GM23338 (cell line): ENCODE measurements at regions not wholly inside any gene's neighbourhood (a gene's known extent, or its start where the extent isn't known, plus 50 kb on each side); places are given as distances from the start of the nearest gene placed in this dataset.

Experiments used
- ATAC-seq: fragments of 200-7000 bp; cut with Tn5 transposase; 3 replicates; pipeline ENCODE4 v1.9.1; 2020
- DNase-seq: peaks from one replicate; pipeline ENCODE4 v3.0.0-alpha.2; 2015; ENCODE audit warnings: low spot score
- H2AFZ ChIP-seq: fragments of 200-600 bp; sonication (generic); 2 replicates; pipeline ENCODE4 v1.8.0; 2016; ENCODE audit warnings: antibody characterized with exemption, mild to moderate bottlenecking, moderate library complexity
- H3F3A ChIP-seq: fragments of 200-600 bp; sonication (generic); replicated peaks from 2 replicates; pipeline ENCODE4 v1.8.0; 2017; ENCODE audit warnings: antibody characterized with exemption, mixed run types, low read depth
- H3K27ac ChIP-seq: fragments of 200-600 bp; sonication (generic); 2 replicates; pipeline ENCODE4 v1.6.1; 2016; ENCODE audit warnings: low read depth
- H3K27me3 ChIP-seq: fragments of 200-600 bp; sonication (generic); 2 replicates; pipeline ENCODE4 v1.8.0; 2016; ENCODE audit warnings: mild to moderate bottlenecking, mixed run types, moderate library complexity; ENCODE audit not compliant: insufficient read depth
- H3K36me3 ChIP-seq: fragments of 200-600 bp; sonication (generic); 2 replicates; pipeline ENCODE4 v1.8.0; 2016; ENCODE audit warnings: mild to moderate bottlenecking; ENCODE audit not compliant: insufficient read depth
- H3K4me1 ChIP-seq: fragments of 200-600 bp; sonication (generic); 2 replicates; pipeline ENCODE4 v1.8.0; 2016; ENCODE audit warnings: mild to moderate bottlenecking, moderate library complexity; ENCODE audit not compliant: insufficient read depth
- H3K4me2 ChIP-seq: fragments of 200-600 bp; sonication (generic); 2 replicates; pipeline ENCODE4 v1.7.1; 2017; ENCODE audit warnings: mixed run types
- H3K4me3 ChIP-seq: fragments of 200-600 bp; sonication (generic); 2 replicates; pipeline ENCODE4 v1.6.1; 2016; ENCODE audit warnings: mixed run types
- H3K79me2 ChIP-seq: fragments of 200-600 bp; sonication (generic); replicated peaks from 2 replicates; pipeline ENCODE4 v1.8.0; 2017; ENCODE audit warnings: mild to moderate bottlenecking; ENCODE audit not compliant: insufficient read depth
- H3K9me2 ChIP-seq: fragments of 200-600 bp; sonication (generic); 2 replicates; pipeline ENCODE4 v1.8.0; 2017; ENCODE audit not compliant: insufficient read depth
- H4K20me1 ChIP-seq: fragments of 200-600 bp; sonication (generic); replicated peaks from 2 replicates; pipeline ENCODE4 v1.8.0; 2017; ENCODE audit warnings: mild to moderate bottlenecking; ENCODE audit not compliant: insufficient read depth
- H3K27ac Mint-ChIP-seq: 2 replicates; pipeline ENCODE4 v1.8.0; 2020; ENCODE audit warnings: inconsistent platforms, mild to moderate bottlenecking, moderate library complexity, mixed read lengths
- H3K27me3 Mint-ChIP-seq: 3 replicates; pipeline ENCODE4 v1.8.0; 2022; ENCODE audit warnings: low read depth, mild to moderate bottlenecking, moderate library complexity, mixed read lengths, inconsistent platforms; ENCODE audit not compliant: insufficient read depth, poor library complexity
- H3K36me3 Mint-ChIP-seq: 3 replicates; pipeline ENCODE4 v1.8.0; 2021; ENCODE audit warnings: low read depth, mild to moderate bottlenecking, inconsistent platforms, moderate library complexity, mixed read lengths
- H3K4me1 Mint-ChIP-seq: 3 replicates; pipeline ENCODE4 v1.8.0; 2020; ENCODE audit warnings: mild to moderate bottlenecking, inconsistent platforms, mixed read lengths
- H3K4me3 Mint-ChIP-seq: 3 replicates; pipeline ENCODE4 v1.8.0; 2021; ENCODE audit warnings: moderate library complexity, mild to moderate bottlenecking, inconsistent platforms, mixed read lengths
- H3K9me3 Mint-ChIP-seq: 3 replicates; pipeline ENCODE4 v1.8.0; 2020; ENCODE audit warnings: moderate library complexity, mild to moderate bottlenecking, inconsistent platforms, mixed read lengths
- CREB1 ChIP-seq: fragments of 250-450 bp; sonication (Bioruptor Pico); IDR thresholded peaks from 2 replicates; pipeline ENCODE4 v1.5.0; 2020; ENCODE audit warnings: low read depth, mild to moderate bottlenecking, moderate library complexity
- EZH2 ChIP-seq: fragments of 200-600 bp; sonication (generic); IDR thresholded peaks from one replicate; pipeline ENCODE4 v1.8.0; 2017; ENCODE audit warnings: antibody characterized with exemption, mild to moderate bottlenecking, low read depth; ENCODE audit not compliant: unreplicated experiment
- EZH2phosphoT487 ChIP-seq: fragments of 200-600 bp; sonication (generic); IDR thresholded peaks from one replicate; pipeline ENCODE4 v1.8.1; 2018; ENCODE audit warnings: antibody characterized with exemption; ENCODE audit not compliant: unreplicated experiment
- JUNB ChIP-seq: IDR thresholded peaks from one replicate; pipeline ENCODE4 v1.6.1; 2016; ENCODE audit warnings: antibody characterized with exemption; ENCODE audit not compliant: unreplicated experiment
- NANOG ChIP-seq: IDR thresholded peaks from 2 replicates; pipeline ENCODE4 v1.6.1; 2016; ENCODE audit warnings: antibody characterized with exemption, borderline replicate concordance
- POLR2AphosphoS5 ChIP-seq: IDR thresholded peaks from 2 replicates; pipeline ENCODE4 v1.6.1; 2016; ENCODE audit warnings: antibody characterized with exemption, low read depth
- STAT1 ChIP-seq: IDR thresholded peaks from one replicate; pipeline ENCODE4 v1.6.1; 2016; ENCODE audit warnings: antibody characterized with exemption; ENCODE audit not compliant: unreplicated experiment
- ZNF114 ChIP-seq: fragments of 250-450 bp; sonication (Bioruptor Pico); IDR thresholded peaks from 2 replicates; pipeline ENCODE4 v1.5.0; 2020; ENCODE audit warnings: mild to moderate bottlenecking, moderate library complexity
- ZNF331 ChIP-seq: fragments of 250-450 bp; sonication (Bioruptor Pico); IDR thresholded peaks from 2 replicates; pipeline ENCODE4 v1.5.0; 2020; ENCODE audit warnings: low read depth, mild to moderate bottlenecking, moderate library complexity
- TF ChIP-seq, protein P1 (sequence below): IDR thresholded peaks from 2 replicates; pipeline ENCODE4 v1.6.1; 2016; ENCODE audit warnings: antibody characterized with exemption
- TF ChIP-seq, protein P2 (sequence below): fragments of 250-450 bp; sonication (Bioruptor Pico); IDR thresholded peaks from 2 replicates; pipeline ENCODE4 v1.5.0; 2020; ENCODE audit warnings: mild to moderate bottlenecking, moderate library complexity
- TF ChIP-seq, protein P3 (sequence below): IDR thresholded peaks from one replicate; pipeline ENCODE4 v1.6.1; 2018; ENCODE audit warnings: antibody characterized with exemption; ENCODE audit not compliant: unreplicated experiment

DNA sequence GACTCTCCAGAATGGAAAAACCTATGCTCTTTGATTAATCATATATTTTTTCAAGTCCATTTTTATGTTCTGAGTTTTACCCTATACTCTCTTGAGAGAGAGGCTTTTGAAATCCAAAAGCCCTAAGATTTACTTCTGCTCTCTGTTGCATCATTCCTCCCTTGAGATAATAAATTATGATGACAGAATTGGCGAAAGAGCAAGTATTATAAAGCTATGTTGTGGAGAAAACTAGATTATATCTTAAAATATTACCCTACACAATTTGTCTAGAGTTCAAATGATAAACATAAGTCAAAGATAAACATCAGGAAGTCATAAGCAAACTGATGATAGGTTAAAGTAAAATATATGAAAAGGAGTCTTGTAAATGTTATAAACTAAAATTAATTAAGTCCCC, 293.4 kb upstream of the MME start:
- H3K27ac Mint-ChIP-seq: no peak overlapping the region

More for the DNA sequence above, 293.4 kb upstream of the MME start:
- Mint-ChIP-seq H3K4me1 (peaks cover 5% of the 10 kb centered on the region), H3K4me3 (no peak overlapping the region), H3K27me3 (no peaks in the 10 kb centered on the region), H3K9me3 (no peaks in the 10 kb centered on the region; the same call in 2 of the 3 replicates), H3K36me3 (no peaks in the 10 kb centered on the region)
- H3K36me3 ChIP-seq: no peaks in the 10 kb centered on the region
- no peaks in the 10 kb centered on the region for H3K9me2 ChIP-seq
- no peak overlapping the region for H3K27ac ChIP-seq
- H3K4me3 ChIP-seq: no peak overlapping the region
- TF ChIP-seq ZNF114 (CRISPR knock-in tag) (no peak), NANOG (no peak), STAT1 (no peak), CREB1 (CRISPR knock-in tag) (no peak), POLR2AphosphoS5 (no peak), EZH2 (no peak), ZNF331 (CRISPR knock-in tag) (no peak), JUNB (no peak), EZH2phosphoT487 (no peak)
- TF ChIP-seq, protein P1, sequence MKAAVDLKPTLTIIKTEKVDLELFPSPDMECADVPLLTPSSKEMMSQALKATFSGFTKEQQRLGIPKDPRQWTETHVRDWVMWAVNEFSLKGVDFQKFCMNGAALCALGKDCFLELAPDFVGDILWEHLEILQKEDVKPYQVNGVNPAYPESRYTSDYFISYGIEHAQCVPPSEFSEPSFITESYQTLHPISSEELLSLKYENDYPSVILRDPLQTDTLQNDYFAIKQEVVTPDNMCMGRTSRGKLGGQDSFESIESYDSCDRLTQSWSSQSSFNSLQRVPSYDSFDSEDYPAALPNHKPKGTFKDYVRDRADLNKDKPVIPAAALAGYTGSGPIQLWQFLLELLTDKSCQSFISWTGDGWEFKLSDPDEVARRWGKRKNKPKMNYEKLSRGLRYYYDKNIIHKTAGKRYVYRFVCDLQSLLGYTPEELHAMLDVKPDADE: no peak
- TF ChIP-seq, protein P2, sequence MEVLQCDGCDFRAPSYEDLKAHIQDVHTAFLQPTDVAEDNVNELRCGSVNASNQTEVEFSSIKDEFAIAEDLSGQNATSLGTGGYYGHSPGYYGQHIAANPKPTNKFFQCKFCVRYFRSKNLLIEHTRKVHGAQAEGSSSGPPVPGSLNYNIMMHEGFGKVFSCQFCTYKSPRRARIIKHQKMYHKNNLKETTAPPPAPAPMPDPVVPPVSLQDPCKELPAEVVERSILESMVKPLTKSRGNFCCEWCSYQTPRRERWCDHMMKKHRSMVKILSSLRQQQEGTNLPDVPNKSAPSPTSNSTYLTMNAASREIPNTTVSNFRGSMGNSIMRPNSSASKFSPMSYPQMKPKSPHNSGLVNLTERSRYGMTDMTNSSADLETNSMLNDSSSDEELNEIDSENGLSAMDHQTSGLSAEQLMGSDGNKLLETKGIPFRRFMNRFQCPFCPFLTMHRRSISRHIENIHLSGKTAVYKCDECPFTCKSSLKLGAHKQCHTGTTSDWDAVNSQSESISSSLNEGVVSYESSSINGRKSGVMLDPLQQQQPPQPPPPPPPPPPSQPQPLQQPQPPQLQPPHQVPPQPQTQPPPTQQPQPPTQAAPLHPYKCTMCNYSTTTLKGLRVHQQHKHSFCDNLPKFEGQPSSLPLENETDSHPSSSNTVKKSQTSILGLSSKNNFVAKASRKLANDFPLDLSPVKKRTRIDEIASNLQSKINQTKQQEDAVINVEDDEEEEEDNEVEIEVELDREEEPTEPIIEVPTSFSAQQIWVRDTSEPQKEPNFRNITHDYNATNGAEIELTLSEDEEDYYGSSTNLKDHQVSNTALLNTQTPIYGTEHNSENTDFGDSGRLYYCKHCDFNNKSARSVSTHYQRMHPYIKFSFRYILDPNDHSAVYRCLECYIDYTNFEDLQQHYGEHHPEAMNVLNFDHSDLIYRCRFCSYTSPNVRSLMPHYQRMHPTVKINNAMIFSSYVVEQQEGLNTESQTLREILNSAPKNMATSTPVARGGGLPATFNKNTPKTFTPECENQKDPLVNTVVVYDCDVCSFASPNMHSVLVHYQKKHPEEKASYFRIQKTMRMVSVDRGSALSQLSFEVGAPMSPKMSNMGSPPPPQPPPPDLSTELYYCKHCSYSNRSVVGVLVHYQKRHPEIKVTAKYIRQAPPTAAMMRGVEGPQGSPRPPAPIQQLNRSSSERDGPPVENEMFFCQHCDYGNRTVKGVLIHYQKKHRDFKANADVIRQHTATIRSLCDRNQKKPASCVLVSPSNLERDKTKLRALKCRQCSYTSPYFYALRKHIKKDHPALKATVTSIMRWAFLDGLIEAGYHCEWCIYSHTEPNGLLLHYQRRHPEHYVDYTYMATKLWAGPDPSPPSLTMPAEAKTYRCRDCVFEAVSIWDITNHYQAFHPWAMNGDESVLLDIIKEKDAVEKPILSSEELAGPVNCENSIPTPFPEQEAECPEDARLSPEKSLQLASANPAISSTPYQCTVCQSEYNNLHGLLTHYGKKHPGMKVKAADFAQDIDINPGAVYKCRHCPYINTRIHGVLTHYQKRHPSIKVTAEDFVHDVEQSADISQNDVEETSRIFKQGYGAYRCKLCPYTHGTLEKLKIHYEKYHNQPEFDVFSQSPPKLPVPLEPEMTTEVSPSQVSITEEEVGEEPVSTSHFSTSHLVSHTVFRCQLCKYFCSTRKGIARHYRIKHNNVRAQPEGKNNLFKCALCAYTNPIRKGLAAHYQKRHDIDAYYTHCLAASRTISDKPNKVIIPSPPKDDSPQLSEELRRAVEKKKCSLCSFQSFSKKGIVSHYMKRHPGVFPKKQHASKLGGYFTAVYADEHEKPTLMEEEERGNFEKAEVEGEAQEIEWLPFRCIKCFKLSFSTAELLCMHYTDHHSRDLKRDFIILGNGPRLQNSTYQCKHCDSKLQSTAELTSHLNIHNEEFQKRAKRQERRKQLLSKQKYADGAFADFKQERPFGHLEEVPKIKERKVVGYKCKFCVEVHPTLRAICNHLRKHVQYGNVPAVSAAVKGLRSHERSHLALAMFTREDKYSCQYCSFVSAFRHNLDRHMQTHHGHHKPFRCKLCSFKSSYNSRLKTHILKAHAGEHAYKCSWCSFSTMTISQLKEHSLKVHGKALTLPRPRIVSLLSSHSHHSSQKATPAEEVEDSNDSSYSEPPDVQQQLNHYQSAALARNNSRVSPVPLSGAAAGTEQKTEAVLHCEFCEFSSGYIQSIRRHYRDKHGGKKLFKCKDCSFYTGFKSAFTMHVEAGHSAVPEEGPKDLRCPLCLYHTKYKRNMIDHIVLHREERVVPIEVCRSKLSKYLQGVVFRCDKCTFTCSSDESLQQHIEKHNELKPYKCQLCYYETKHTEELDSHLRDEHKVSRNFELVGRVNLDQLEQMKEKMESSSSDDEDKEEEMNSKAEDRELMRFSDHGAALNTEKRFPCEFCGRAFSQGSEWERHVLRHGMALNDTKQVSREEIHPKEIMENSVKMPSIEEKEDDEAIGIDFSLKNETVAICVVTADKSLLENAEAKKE (CRISPR knock-in tag): no peak
- TF ChIP-seq, protein P3, sequence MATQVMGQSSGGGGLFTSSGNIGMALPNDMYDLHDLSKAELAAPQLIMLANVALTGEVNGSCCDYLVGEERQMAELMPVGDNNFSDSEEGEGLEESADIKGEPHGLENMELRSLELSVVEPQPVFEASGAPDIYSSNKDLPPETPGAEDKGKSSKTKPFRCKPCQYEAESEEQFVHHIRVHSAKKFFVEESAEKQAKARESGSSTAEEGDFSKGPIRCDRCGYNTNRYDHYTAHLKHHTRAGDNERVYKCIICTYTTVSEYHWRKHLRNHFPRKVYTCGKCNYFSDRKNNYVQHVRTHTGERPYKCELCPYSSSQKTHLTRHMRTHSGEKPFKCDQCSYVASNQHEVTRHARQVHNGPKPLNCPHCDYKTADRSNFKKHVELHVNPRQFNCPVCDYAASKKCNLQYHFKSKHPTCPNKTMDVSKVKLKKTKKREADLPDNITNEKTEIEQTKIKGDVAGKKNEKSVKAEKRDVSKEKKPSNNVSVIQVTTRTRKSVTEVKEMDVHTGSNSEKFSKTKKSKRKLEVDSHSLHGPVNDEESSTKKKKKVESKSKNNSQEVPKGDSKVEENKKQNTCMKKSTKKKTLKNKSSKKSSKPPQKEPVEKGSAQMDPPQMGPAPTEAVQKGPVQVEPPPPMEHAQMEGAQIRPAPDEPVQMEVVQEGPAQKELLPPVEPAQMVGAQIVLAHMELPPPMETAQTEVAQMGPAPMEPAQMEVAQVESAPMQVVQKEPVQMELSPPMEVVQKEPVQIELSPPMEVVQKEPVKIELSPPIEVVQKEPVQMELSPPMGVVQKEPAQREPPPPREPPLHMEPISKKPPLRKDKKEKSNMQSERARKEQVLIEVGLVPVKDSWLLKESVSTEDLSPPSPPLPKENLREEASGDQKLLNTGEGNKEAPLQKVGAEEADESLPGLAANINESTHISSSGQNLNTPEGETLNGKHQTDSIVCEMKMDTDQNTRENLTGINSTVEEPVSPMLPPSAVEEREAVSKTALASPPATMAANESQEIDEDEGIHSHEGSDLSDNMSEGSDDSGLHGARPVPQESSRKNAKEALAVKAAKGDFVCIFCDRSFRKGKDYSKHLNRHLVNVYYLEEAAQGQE: no peak
- no peaks in the 10 kb centered on the region for H3F3A ChIP-seq
- no peaks in the 10 kb centered on the region for H3K27me3 ChIP-seq
- no peaks in the 10 kb centered on the region for H3K79me2 ChIP-seq
- no peaks in the 10 kb centered on the region for H3K4me1 ChIP-seq
- H4K20me1 ChIP-seq: no peaks in the 10 kb centered on the region
- no peak for DNase-seq
- ATAC-seq: no peak
- H2AFZ ChIP-seq: no peak overlapping the region
- no peak overlapping the region for H3K4me2 ChIP-seq
